Lower leg skin (tissue), 3 donors: ENCODE measurements at regions not wholly inside any gene's neighbourhood (a gene's known extent, or its start where the extent isn't known, plus 50 kb on each side); places are given as distances from the start of the nearest gene placed in this dataset.

Experiments
- CTCF ChIP-seq, 3 donors: fragments of 450-650 bp; IDR thresholded peaks; one replicate each; pipeline ENCODE4 v1.5.1; 2016; ENCODE audit warnings: antibody characterized with exemption in 3 of 3, mild to moderate bottlenecking in 3 of 3, moderate library complexity in 2 of 3
- POLR2A ChIP-seq, 2 donors: fragments of 450-650 bp; IDR thresholded peaks; one replicate each; pipeline ENCODE4 v1.6.1; 2016 to 2017; ENCODE audit warnings: antibody characterized with exemption in 2 of 2, mild to moderate bottlenecking in 1 of 2, moderate library complexity in 1 of 2

- no peak for TF ChIP-seq CTCF (IDR thresholded peaks at IDR 0.05)
- no peak for TF ChIP-seq POLR2A (IDR thresholded peaks at IDR 0.05)
These were observed 52.4 kb upstream of the USP1 start for GRCh38 chr1:62384276-62385005.
